CD14-positive monocyte (primary cell): ENCODE measurements at regions not wholly inside any gene's neighbourhood (a gene's known extent, or its start where the extent isn't known, plus 50 kb on each side); places are given as distances from the start of the nearest gene placed in this dataset.

Experiments used
- DNase-seq, 3 donors: peaks; one replicate each; pipeline ENCODE4 v3.0.0-alpha.2; 2011 to 2022
- H2AFZ ChIP-seq: 2 replicates; pipeline ENCODE4 v1.6.0; 2012; ENCODE audit warnings: mild to moderate bottlenecking, low read depth, low read length, inconsistent platforms; ENCODE audit not compliant: insufficient read depth, poor library complexity, severe bottlenecking
- H3K27ac ChIP-seq, 2 donors: 1 replicate in 1 of 2; 2 replicates in 1 of 2; pipeline ENCODE4 v1.5.1; 2012 to 2013; ENCODE audit warnings: low read length in 2 of 2, control low read depth in 1 of 2, inconsistent platforms in 1 of 2, low read depth in 1 of 2, mild to moderate bottlenecking in 1 of 2
- H3K27me3 ChIP-seq, 2 donors: one replicate each; pipeline versions ENCODE4 v1.6.0 to v1.6.1; 2011 to 2013; ENCODE audit warnings: low read length in 2 of 2; ENCODE audit not compliant: control insufficient read depth in 2 of 2, insufficient read depth in 2 of 2
- H3K36me3 ChIP-seq, 2 donors: replicated peaks in 1 of 2; 1 replicate in 1 of 2; 2 replicates in 1 of 2; pipeline versions ENCODE4 v1.5.1 to v1.6.1; 2012 to 2013; ENCODE audit warnings: low read length in 2 of 2, control low read depth in 1 of 2, inconsistent platforms in 1 of 2, mild to moderate bottlenecking in 1 of 2; ENCODE audit not compliant: insufficient read depth in 2 of 2, control insufficient read depth in 1 of 2
- H3K4me1 ChIP-seq, 2 donors: 1 replicate in 1 of 2; 2 replicates in 1 of 2; pipeline versions ENCODE4 v1.5.1 to v1.6.1; 2012 to 2013; ENCODE audit warnings: low read length in 2 of 2, control low read depth in 1 of 2, inconsistent platforms in 1 of 2, mild to moderate bottlenecking in 1 of 2, moderate library complexity in 1 of 2; ENCODE audit not compliant: insufficient read depth in 2 of 2, control insufficient read depth in 1 of 2
- H3K4me2 ChIP-seq: replicated peaks from 2 replicates; pipeline ENCODE3; 2012; ENCODE audit warnings: low read length, moderate library complexity, mild to moderate bottlenecking; ENCODE audit not compliant: poor library complexity, severe bottlenecking; ENCODE audit errors: extremely low read depth
- H3K4me3 ChIP-seq, 3 experiments: fragments of 200-600 bp in 1 of 3; sonication (generic) in 1 of 3; replicated peaks in 1 of 3; 1 replicate in 2 of 3; 2 replicates in 1 of 3; pipeline ENCODE4 v1.5.1; 2011 to 2013; ENCODE audit warnings: low read length in 3 of 3, mild to moderate bottlenecking in 3 of 3, control low read depth in 2 of 3, low read depth in 2 of 3, inconsistent platforms in 1 of 3, moderate library complexity in 1 of 3
- H3K79me2 ChIP-seq: 2 replicates; pipeline ENCODE4 v1.6.0; 2012; ENCODE audit warnings: mild to moderate bottlenecking, control low read depth, inconsistent platforms, low read length, moderate library complexity; ENCODE audit not compliant: insufficient read depth
- H3K9ac ChIP-seq: 2 replicates; pipeline ENCODE4 v1.6.0; 2017; ENCODE audit warnings: low read length, mild to moderate bottlenecking; ENCODE audit not compliant: insufficient read depth, poor library complexity, severe bottlenecking
- H3K9me3 ChIP-seq, 2 donors: replicated peaks in 1 of 2; 1 replicate in 1 of 2; 2 replicates in 1 of 2; pipeline versions ENCODE4 v1.5.1 to v1.6.1; 2012 to 2013; ENCODE audit warnings: low read length in 2 of 2, control low read depth in 1 of 2; ENCODE audit not compliant: control insufficient read depth in 1 of 2, insufficient read depth in 1 of 2
- H4K20me1 ChIP-seq: 2 replicates; pipeline ENCODE4 v1.6.0; 2012; ENCODE audit warnings: mild to moderate bottlenecking, low read length, control low read depth, moderate library complexity; ENCODE audit not compliant: insufficient read depth
- H3K27ac Mint-ChIP-seq, 7 donors: one replicate each; pipeline ENCODE4 v1.8.0; 2020; ENCODE audit warnings: mild to moderate bottlenecking in 7 of 7, mixed read lengths in 7 of 7, moderate library complexity in 6 of 7, inconsistent platforms in 2 of 7
- H3K27me3 Mint-ChIP-seq, 3 donors: one replicate each; pipeline ENCODE4 v1.8.0; 2021 to 2022; ENCODE audit warnings: low read depth in 3 of 3, mild to moderate bottlenecking in 3 of 3, mixed read lengths in 3 of 3, moderate library complexity in 3 of 3, inconsistent platforms in 1 of 3
- H3K36me3 Mint-ChIP-seq, 2 donors: one replicate each; pipeline ENCODE4 v1.8.0; 2020; ENCODE audit warnings: mixed read lengths in 2 of 2, inconsistent platforms in 1 of 2, mild to moderate bottlenecking in 1 of 2
- H3K4me1 Mint-ChIP-seq: one replicate; pipeline ENCODE4 v1.8.0; 2020; ENCODE audit warnings: mild to moderate bottlenecking, mixed read lengths
- H3K4me3 Mint-ChIP-seq, 2 donors: one replicate each; pipeline ENCODE4 v1.8.0; 2020; ENCODE audit warnings: mild to moderate bottlenecking in 2 of 2, mixed read lengths in 2 of 2, moderate library complexity in 1 of 2
- H3K9me3 Mint-ChIP-seq, 7 donors: one replicate each; pipeline ENCODE4 v1.8.0; 2020 to 2022; ENCODE audit warnings: mixed read lengths in 7 of 7, mild to moderate bottlenecking in 6 of 7, moderate library complexity in 6 of 7, inconsistent platforms in 2 of 7
- CTCF ChIP-seq: fragments of 200-600 bp; IDR thresholded peaks from one replicate; pipeline ENCODE4 v1.8.0; 2022; ENCODE audit warnings: antibody characterized with exemption, mild to moderate bottlenecking
- WGBS: methylation state at CpG from one replicate; pipeline ENCODE4 v1.1.5; 2013; ENCODE audit warnings: missing lambda C conversion rate; ENCODE audit not compliant: insufficient coverage; 5-methylcytosine and 5-hydroxymethylcytosine counted together
- intact Hi-C, 2 donors: fragments of 100-400 bp; cut with micrococcal nuclease; formaldehyde crosslinking; loops; one replicate each; pipeline versions ENCODE4 v1.15.0 to v1.15.1; 2023

GRCh38 chr9:12964271-12964670 lies 189.5 kb downstream of the LURAP1L start:
- H3K27me3 ChIP-seq, result no peaks in the 10 kb centered on the region
- H3K4me3 ChIP-seq, result no peak overlapping the region
- no peaks in the 10 kb centered on the region for H3K4me1 Mint-ChIP-seq
- H2AFZ ChIP-seq, result no peak overlapping the region
- H3K27ac Mint-ChIP-seq, result no peak overlapping the region
- H3K27ac ChIP-seq, result no peak overlapping the region
- no peaks in the 10 kb centered on the region for H3K9me3 ChIP-seq
- H3K9ac ChIP-seq, result no peak overlapping the region
- DNase-seq, result no peak
- H3K36me3 ChIP-seq, result no peaks in the 10 kb centered on the region
- H3K4me2 ChIP-seq, result no peak overlapping the region
- peaks cover 0 to 5% (median 0%) of the 10 kb centered on the region in 7 donors for H3K9me3 Mint-ChIP-seq
- H3K4me3 Mint-ChIP-seq, result no peak overlapping the region
- no peak for TF ChIP-seq CTCF
- WGBS, result 55% methylated on average over 1 of the region's 2 CpGs
- intact Hi-C loops, result no loop called here
- H4K20me1 ChIP-seq, result no peaks in the 10 kb centered on the region
- H3K79me2 ChIP-seq, result no peaks in the 10 kb centered on the region
- H3K36me3 Mint-ChIP-seq, result no peaks in the 10 kb centered on the region
- H3K4me1 ChIP-seq, result no peaks in the 10 kb centered on the region
- no peaks in the 10 kb centered on the region for H3K27me3 Mint-ChIP-seq

GRCh38 chr9:12965303-12965702 lies 190.5 kb downstream of the LURAP1L start:
- intact Hi-C loops, result no loop called here
- Mint-ChIP-seq H3K4me3 (no peak overlapping the region), H3K4me1 (no peaks in the 10 kb centered on the region), H3K36me3 (no peaks in the 10 kb centered on the region), H3K27me3 (no peaks in the 10 kb centered on the region), H3K27ac (no peak overlapping the region), H3K9me3 (peaks cover 0 to 3% (median 0%) of the 10 kb centered on the region in 7 donors)
- H3K4me2 ChIP-seq, result no peak overlapping the region
- H3K27ac ChIP-seq, result no peak overlapping the region
- no peak overlapping the region for H3K4me3 ChIP-seq
- no peaks in the 10 kb centered on the region for H3K36me3 ChIP-seq
- no peaks in the 10 kb centered on the region for H3K9me3 ChIP-seq
- H3K4me1 ChIP-seq, result no peaks in the 10 kb centered on the region
- H3K9ac ChIP-seq, result no peak overlapping the region
- DNase-seq, result no peak
- H3K79me2 ChIP-seq, result no peaks in the 10 kb centered on the region
- no peaks in the 10 kb centered on the region for H4K20me1 ChIP-seq
- H2AFZ ChIP-seq, result no peak overlapping the region
- TF ChIP-seq CTCF, result no peak
- WGBS, result 89% methylated on average over 1 of the region's 1 CpG
- no peaks in the 10 kb centered on the region for H3K27me3 ChIP-seq
